VCaP (cell line): ENCODE measurements at regions not wholly inside any gene's neighbourhood (a gene's known extent, or its start where the extent isn't known, plus 50 kb on each side); places are given as distances from the start of the nearest gene placed in this dataset.

Source experiments
- H3K27ac ChIP-seq: fragments of 450-650 bp; 2 replicates; pipeline ENCODE4 v1.5.1; 2017
- TF ChIP-seq, protein P1 (sequence below): fragments of 450-650 bp; conservative IDR thresholded peaks from 2 replicates; pipeline ENCODE4 v1.5.1; 2017; ENCODE audit warnings: mild to moderate bottlenecking, moderate library complexity

DNA sequence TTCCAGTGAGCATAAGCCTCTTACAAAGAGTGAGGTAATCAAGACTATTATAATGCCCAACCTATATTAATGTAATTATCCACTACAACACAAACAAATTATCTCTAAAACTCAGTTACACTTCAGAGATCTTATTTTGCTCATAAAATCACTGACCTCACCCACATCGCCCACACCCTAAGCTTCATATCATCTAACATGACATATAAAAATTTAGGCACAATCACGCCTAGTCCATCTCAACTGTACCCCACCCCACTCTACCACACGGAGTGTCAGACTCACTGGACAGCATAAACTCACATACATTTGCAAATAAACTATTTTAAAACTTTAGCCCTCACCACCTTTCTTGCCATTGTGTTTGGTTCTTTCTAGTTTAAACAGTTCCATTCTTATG is 252.4 kb downstream of the PCDH7 start:
- TF ChIP-seq, protein P1, sequence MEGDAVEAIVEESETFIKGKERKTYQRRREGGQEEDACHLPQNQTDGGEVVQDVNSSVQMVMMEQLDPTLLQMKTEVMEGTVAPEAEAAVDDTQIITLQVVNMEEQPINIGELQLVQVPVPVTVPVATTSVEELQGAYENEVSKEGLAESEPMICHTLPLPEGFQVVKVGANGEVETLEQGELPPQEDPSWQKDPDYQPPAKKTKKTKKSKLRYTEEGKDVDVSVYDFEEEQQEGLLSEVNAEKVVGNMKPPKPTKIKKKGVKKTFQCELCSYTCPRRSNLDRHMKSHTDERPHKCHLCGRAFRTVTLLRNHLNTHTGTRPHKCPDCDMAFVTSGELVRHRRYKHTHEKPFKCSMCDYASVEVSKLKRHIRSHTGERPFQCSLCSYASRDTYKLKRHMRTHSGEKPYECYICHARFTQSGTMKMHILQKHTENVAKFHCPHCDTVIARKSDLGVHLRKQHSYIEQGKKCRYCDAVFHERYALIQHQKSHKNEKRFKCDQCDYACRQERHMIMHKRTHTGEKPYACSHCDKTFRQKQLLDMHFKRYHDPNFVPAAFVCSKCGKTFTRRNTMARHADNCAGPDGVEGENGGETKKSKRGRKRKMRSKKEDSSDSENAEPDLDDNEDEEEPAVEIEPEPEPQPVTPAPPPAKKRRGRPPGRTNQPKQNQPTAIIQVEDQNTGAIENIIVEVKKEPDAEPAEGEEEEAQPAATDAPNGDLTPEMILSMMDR: no peak
- no peak overlapping the region for H3K27ac ChIP-seq

DNA sequence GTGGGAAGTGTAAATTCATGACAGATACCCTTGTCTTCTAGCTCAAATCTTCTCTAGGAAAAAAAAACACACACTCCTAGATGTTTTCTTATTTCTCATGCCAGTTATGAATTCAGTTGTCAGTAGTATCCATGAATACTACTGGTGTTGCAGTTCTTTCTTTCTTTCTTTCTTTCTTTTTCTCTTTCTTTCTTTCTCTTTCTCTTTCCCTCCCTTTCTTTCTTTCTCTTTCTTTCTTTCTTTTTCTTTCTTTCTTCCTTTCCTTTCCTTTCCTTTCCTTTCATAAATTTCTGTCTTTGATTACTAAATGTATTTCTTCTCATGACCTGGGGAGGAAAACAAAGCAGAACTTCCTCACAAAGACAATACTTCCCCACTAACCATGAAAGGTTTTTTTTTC is 253.8 kb downstream of the PCDH7 start:
- no peak overlapping the region for H3K27ac ChIP-seq
- TF ChIP-seq, protein P1: no peak

DNA sequence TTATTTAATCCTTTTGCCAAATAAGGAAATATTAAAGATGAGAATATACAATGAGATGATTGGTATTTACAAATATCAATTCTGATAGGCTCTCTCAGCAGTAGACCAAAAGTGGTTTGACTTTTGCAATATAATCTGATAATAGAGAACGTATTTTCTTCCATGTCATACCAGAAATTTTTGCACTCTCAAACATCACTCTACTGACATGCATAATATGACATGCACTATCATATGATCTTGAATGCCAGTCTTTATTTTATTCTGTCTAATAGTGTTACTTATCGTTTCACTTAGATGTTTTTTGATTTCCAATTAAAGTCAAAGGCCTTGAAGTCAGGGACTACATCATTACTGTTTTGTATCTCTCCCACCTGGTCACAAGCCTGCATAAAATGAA is 259.2 kb downstream of the PCDH7 start:
- H3K27ac ChIP-seq: no peak overlapping the region
- TF ChIP-seq, protein P1: no peak

DNA sequence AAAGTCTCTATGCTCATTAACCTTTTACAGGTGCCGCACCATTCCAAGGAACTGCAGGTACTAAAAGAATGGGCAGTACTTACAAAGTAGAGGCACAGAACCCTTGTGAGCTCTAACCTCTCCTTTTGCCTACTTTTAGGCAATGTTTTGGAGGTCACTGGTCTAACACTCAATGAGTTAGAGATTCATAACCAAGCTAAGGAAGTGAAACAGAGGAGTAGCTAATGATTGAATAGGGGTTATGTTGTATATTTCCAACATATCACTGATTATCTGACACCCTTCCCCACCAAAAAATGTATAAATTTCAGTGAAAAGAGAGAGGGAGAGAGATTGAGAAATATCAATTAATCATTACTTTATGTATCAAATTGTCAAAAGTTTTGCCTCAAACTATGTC is 269.3 kb downstream of the PCDH7 start:
- TF ChIP-seq, protein P1: no peak
- no peak overlapping the region for H3K27ac ChIP-seq

DNA sequence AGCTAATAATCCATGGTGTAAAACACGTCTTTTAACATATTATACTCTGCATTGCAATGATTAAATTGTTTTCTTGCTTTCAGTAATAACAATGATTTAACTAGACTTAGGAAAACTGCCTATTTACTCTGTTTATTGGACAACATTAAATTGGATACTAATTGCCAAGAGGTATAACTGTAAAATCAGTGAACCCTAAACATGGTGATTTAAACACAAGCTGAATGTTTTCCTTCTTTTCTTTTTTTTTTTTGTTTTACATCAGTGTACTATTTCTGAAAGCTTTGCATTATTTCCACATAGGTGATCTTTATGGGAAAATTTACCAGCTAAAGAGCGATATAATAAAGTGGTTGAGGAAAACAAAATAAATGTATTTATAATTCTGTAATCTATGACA is 276.7 kb downstream of the PCDH7 start:
- TF ChIP-seq, protein P1: no peak

DNA sequence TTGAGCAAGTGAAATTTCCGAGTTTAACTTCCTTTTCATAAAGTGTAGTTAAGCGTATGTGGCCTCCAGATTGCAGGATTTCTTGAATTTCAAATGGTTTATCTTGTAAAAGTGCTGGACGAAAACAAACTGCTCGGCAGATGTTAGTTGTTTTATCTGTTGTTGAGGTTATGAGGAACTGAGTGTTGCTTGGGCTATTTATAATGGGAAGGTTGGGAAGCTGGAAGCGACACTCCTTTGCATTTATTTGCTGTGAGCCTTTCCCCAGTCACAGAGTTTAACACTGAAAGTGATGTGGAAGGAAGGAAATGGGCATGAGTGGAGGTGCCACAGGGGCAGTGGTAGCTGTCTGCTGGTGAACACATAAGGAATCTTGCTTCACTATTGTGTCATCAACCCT is 284.9 kb downstream of the PCDH7 start:
- H3K27ac ChIP-seq: no peak overlapping the region
- TF ChIP-seq, protein P1: no peak

More for the DNA sequence above, 276.7 kb downstream of the PCDH7 start:
- H3K27ac ChIP-seq: no peak overlapping the region

DNA sequence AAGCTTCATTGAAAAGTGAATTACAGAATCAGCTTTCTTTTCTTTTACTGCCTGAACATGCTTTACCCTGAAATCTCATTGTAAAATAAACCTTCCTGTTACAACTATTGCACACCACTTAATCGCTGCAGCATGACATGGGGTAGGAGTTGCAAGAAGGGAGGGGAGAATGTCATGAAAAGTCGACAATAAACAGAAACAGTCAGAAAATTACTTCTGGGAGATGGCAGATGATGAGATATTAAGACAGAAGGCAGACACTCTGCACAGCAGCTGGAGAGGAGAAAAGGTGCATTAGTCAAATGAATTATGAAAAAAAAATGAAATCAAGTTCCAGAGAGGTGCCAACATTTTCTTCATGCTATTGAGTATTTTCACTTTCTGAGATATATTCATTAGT is 287.7 kb downstream of the PCDH7 start:
- TF ChIP-seq, protein P1: no peak

DNA sequence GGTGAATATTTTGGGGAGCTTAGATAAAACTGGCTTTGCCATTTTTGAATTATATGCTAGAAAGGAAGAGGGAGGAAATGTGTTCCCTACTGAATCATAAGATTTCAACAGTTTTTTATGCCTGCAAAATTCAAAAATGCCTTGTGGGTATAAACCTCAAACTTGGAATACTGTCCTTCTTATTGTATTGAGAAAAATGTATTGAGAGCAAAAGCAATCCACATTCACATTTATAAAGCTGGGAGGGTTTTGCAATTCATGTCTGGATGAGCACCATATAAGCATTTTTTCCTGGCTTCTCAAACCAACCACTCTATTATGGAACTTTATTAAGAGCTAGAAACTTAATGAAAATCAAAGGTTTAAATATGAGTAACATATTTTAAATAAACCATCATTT is 289.8 kb downstream of the PCDH7 start:
- TF ChIP-seq, protein P1: no peak
- no peak overlapping the region for H3K27ac ChIP-seq

More for the DNA sequence above, 287.7 kb downstream of the PCDH7 start:
- H3K27ac ChIP-seq: no peak overlapping the region
